ENCODE measurements at regions not wholly inside any gene's neighbourhood (a gene's known extent, or its start where the extent isn't known, plus 50 kb on each side); places are given as distances from the start of the nearest gene placed in this dataset.
A peak's percentile ranks its signal among the peaks of the same experiment; 100 is the strongest.

- DNase-seq (ENCODE audit: low spot score) = no peak
Measured at GRCh38 chr16:85327731-85328675, 215.7 kb upstream of the CIBAR2 start.

GRCh38 chr16:85328676-85329058, 216.4 kb upstream of the CIBAR2 start:
- no peak for DNase-seq (ENCODE audit: low spot score)

GRCh38 chr16:85329059-85329812, 217.0 kb upstream of the CIBAR2 start:
- DNase-seq (ENCODE audit: low spot score) = no peak

GRCh38 chr16:85330006-85330693, 217.9 kb upstream of the CIBAR2 start:
- no peak for DNase-seq (ENCODE audit: low spot score)

GRCh38 chr16:85330694-85331188, 218.5 kb upstream of the CIBAR2 start:
- peak; percentile 7 for DNase-seq (ENCODE audit: low spot score)

GRCh38 chr16:85331688-85332087, 219.4 kb upstream of the CIBAR2 start:
- no peak for DNase-seq (ENCODE audit: low spot score)

GRCh38 chr16:85332175-85332574, 219.9 kb upstream of the CIBAR2 start:
- no peak for DNase-seq (ENCODE audit: low spot score)

GRCh38 chr16:85333337-85333736, 221.1 kb upstream of the CIBAR2 start:
- DNase-seq (ENCODE audit: low spot score) = no peak

- no peak for DNase-seq (ENCODE audit: low spot score)
Measured at GRCh38 chr16:85333744-85334640, 221.7 kb upstream of the CIBAR2 start.

- DNase-seq (ENCODE audit: low spot score) = no peak
Measured at GRCh38 chr16:85334718-85335583, 222.7 kb upstream of the CIBAR2 start.

GRCh38 chr16:85335584-85336491, 223.6 kb upstream of the CIBAR2 start:
- DNase-seq (ENCODE audit: low spot score) = no peak

- DNase-seq (ENCODE audit: low spot score) = no peak
Measured at GRCh38 chr16:85337910-85338637, 225.8 kb upstream of the CIBAR2 start.

GRCh38 chr16:85338638-85338982, 226.3 kb upstream of the CIBAR2 start:
- no peak for DNase-seq (ENCODE audit: low spot score)

GRCh38 chr16:85338989-85339685, 226.9 kb upstream of the CIBAR2 start:
- DNase-seq (ENCODE audit: low spot score) = no peak

GRCh38 chr16:85341972-85342695, 229.9 kb upstream of the CIBAR2 start:
- no peak for DNase-seq (ENCODE audit: low spot score)

- no peak for DNase-seq (ENCODE audit: low spot score)
Measured at GRCh38 chr16:85344502-85345128, 232.3 kb upstream of the CIBAR2 start.

- no peak for DNase-seq (ENCODE audit: low spot score)
Measured at GRCh38 chr16:85345129-85345639, 232.9 kb upstream of the CIBAR2 start.

All from hematopoietic multipotent progenitor cell treated with erythropoietin and hydrocortisone succinate and interleukin-3 and kit ligand, for 15 days (in vitro differentiated cells).